ENCODE measurements at regions not wholly inside any gene's neighbourhood (a gene's known extent, or its start where the extent isn't known, plus 50 kb on each side); places are given as distances from the start of the nearest gene placed in this dataset.

DNA sequence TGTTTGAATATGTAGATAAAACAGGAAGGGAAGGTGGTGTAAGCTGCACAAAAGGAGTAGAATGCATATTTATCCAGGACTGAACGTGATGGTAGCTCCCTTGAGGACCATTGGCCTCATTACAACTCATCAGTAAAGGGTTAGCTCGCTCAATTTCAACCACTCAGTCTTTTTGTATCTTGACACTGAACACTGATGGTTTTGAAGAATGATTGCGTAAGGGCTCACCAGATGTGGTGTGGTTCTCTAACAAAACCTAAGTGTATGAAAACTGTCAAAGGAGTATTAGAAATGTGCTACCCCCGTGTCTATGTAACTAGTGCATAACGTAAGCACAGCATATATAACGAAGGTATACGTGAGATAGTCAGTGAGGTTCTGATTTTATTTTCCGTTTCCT, 272.4 kb upstream of the THSD7B start:
- in situ Hi-C loops (cut with MboI; ENCODE audit: low pct_unique_long_range_greater_than_20kb in 2 of 9, low sequenced_read_pairs in 9 of 9, unreplicated experiment in 9 of 9): no loop called here
- H3K4me3 ChIP-seq: no peak overlapping the region
- ATAC-seq (replicated peaks in 6 of 8): no peak
- whole genome bisulfite sequencing, 10 experiments: 0 to 64% (median 55%) methylated on average over 2 to 8 of the region's 8 CpGs; no CpG with 5 or more reads in 1 of the 10 experiments
- H3K27ac ChIP-seq: no peak overlapping the region
- H3K4me1 ChIP-seq (replicated peaks in 1 of 2): peaks cover 0 to 7% of the 10 kb centered on the region in 2 donors

DNA sequence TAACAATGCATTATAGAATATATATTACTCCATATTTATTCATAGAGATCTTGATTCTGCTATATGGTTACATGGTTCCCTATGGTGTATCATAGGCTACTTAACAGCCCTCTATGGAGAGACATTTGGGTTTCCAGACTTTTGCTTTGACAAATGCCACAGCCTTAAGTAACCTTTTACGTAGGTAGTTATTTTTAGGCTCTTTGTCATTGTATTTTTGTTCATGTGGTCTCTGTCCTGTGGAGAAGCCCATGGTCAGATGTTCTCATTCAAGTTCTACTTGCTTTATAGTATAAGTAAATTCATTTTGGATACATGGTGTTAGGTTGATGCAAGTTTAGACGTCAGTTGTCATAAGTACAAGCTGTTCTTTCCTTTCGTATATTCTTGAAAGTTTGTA, 275.2 kb upstream of the THSD7B start:
- in situ Hi-C loops (cut with MboI; ENCODE audit: low pct_unique_long_range_greater_than_20kb in 2 of 9, low sequenced_read_pairs in 9 of 9, unreplicated experiment in 9 of 9): no loop called here
- peaks cover 0 to 3% of the 10 kb centered on the region in 2 donors for H3K4me1 ChIP-seq (replicated peaks in 1 of 2)
- no peak overlapping the region for H3K4me3 ChIP-seq
- ATAC-seq (replicated peaks in 6 of 8): no peak
- 6 to 91% (median 64%) methylated on average over 1 to 3 of the region's 3 CpGs for WGBS, 10 experiments
- H3K27ac ChIP-seq: no peak overlapping the region

DNA sequence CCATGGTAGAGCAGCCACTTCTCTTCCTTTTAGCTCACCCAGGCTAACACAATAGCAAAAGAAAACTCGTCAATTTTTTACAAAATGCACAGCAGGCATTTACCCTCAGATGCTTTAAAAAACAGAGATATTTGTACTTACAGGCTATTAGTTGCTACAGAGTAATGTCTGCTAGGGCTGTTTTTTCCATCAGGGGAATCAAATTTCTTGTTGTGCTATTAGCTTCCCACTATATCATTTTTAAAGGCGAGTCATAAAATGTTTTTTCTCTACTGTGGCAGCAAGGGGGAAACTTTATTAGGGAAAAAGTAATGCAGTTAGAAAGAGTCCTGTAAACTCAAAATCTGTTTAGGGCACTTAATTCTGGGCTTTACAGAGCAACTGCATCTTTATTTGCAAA, 277.9 kb upstream of the THSD7B start:
- 0 to 83% (median 40%) methylated on average over 1 to 2 of the region's 2 CpGs; no CpG with 5 or more reads in 1 of the 10 experiments for WGBS, 10 experiments
- in situ Hi-C loops (cut with MboI; ENCODE audit: low pct_unique_long_range_greater_than_20kb in 2 of 9, low sequenced_read_pairs in 9 of 9, unreplicated experiment in 9 of 9): no loop called here
- no peak for ATAC-seq (replicated peaks in 6 of 8)
- Histone ChIP-seq H3K27ac (no peak overlapping the region), H3K4me1 (replicated peaks in 1 of 2) (no peaks in the 10 kb centered on the region), H3K4me3 (no peak overlapping the region)

DNA sequence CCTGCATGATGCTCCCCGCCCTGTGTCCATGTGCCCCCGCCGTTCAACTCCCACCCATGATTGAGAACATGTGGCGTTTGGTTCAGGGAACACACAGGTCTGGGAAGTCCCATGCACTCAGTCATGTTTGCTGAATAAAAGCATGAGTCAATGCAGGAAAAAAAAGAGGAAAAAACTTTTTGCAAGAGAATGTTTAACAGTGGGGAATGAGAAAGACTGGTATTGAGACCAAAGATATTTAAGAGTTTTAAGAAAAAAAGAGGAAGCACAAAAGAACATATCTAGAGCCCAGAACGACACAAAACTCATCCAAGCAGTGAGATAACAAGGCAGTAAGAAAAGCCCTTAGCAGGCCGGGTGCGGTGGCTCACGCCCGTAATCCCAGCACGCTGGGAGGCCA, 279.2 kb upstream of the THSD7B start:
- no peak overlapping the region for H3K4me3 ChIP-seq
- H3K4me1 ChIP-seq (replicated peaks in 1 of 2): no peaks in the 10 kb centered on the region
- no peak for ATAC-seq (replicated peaks in 6 of 8)
- no peak overlapping the region for H3K27ac ChIP-seq
- 40 to 100% (median 84%) methylated on average over 1 to 6 of the region's 10 CpGs for WGBS, 10 experiments
- in situ Hi-C loops (cut with MboI; ENCODE audit: low pct_unique_long_range_greater_than_20kb in 2 of 9, low sequenced_read_pairs in 9 of 9, unreplicated experiment in 9 of 9): no loop called here

DNA sequence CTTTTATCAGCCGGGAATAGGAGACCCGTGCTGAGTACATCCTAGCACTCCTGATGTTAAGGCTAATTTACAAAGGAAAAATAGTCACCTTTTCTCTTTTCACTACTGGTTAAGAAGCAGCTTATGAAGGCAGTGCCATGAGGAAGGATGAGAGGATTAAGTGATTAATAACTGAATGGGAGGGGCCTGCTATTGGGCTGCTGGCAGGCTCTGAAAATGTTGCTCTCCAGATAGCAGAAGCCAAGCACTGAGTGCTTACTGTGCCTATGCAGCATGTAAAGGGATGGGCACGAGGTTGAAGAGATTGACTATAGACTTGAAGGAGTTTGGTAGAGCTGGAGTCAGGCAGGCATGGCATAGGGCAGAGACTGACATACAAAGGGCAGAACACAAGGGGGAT, 282.4 kb upstream of the THSD7B start:
- in situ Hi-C loops (cut with MboI; ENCODE audit: low pct_unique_long_range_greater_than_20kb in 2 of 9, low sequenced_read_pairs in 9 of 9, unreplicated experiment in 9 of 9): no loop called here
- no peak overlapping the region for H3K4me3 ChIP-seq

DNA sequence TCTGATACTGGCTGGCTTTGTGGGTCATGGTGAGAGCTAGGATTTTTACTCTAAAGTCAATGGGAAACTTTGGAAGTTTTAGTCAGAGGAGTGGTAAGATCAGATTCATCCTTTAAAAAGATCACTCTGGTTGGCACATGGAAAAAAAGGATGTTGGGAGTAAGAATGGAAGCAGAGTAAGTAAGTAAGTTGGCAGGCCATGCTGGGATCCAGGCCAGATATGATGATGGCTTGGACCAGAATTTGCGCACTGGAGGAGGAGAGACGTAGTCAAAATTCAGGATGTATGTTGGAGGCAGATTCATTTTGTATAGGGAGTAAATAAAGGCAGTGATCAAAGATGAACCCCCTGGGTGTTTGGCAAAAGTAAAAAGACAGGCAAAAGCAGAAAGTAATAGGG, 283.3 kb upstream of the THSD7B start:
- ATAC-seq (replicated peaks in 6 of 8): no peak
- Histone ChIP-seq H3K27ac (no peak overlapping the region), H3K4me3 (no peak overlapping the region), H3K4me1 (replicated peaks in 1 of 2) (no peaks in the 10 kb centered on the region)
- WGBS, 10 experiments: 33 to 100% (median 88%) methylated on average over 1 to 2 of the region's 2 CpGs; no CpG with 5 or more reads in 4 of the 10 experiments
- in situ Hi-C loops (cut with MboI; ENCODE audit: low pct_unique_long_range_greater_than_20kb in 2 of 9, low sequenced_read_pairs in 9 of 9, unreplicated experiment in 9 of 9): no loop called here

More for the DNA sequence above, 282.4 kb upstream of the THSD7B start:
- Histone ChIP-seq H3K4me1 (replicated peaks in 1 of 2) (no peaks in the 10 kb centered on the region), H3K27ac (no peak overlapping the region)
- WGBS, 10 experiments: 0 to 100% (median 81%) methylated on average over 1 to 3 of the region's 3 CpGs; no CpG with 5 or more reads in 1 of the 10 experiments
- ATAC-seq (replicated peaks in 6 of 8): no peak

DNA sequence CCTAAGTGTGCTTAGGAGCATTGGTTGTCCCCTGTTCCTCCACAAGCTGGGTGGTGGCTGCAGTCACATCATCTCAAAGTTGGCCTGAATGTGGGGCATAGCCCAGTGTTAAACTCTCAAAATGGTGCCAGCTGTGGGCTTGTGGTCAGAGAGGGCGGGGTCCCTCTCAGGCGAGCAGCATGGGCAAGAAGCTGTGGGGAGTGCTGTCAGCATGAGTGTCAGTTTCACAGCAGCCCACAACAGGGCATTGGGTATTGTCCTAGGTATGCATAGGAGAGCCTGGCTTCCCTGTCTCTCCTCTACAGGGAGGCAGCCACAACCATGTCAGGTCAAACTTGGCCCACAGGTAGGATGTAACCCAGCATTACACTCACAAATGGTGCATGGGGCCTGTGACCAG, 285.6 kb upstream of the THSD7B start:
- no peak for ATAC-seq (replicated peaks in 6 of 8)
- Histone ChIP-seq H3K27ac (no peak overlapping the region), H3K4me3 (no peak overlapping the region), H3K4me1 (replicated peaks in 1 of 2) (no peaks in the 10 kb centered on the region)
- in situ Hi-C loops (cut with MboI; ENCODE audit: low pct_unique_long_range_greater_than_20kb in 2 of 9, low sequenced_read_pairs in 9 of 9, unreplicated experiment in 9 of 9): no loop called here
- 0% methylated on average over 1 of the region's 2 CpGs; no CpG with 5 or more reads in 8 of the 10 experiments for WGBS, 10 experiments

DNA sequence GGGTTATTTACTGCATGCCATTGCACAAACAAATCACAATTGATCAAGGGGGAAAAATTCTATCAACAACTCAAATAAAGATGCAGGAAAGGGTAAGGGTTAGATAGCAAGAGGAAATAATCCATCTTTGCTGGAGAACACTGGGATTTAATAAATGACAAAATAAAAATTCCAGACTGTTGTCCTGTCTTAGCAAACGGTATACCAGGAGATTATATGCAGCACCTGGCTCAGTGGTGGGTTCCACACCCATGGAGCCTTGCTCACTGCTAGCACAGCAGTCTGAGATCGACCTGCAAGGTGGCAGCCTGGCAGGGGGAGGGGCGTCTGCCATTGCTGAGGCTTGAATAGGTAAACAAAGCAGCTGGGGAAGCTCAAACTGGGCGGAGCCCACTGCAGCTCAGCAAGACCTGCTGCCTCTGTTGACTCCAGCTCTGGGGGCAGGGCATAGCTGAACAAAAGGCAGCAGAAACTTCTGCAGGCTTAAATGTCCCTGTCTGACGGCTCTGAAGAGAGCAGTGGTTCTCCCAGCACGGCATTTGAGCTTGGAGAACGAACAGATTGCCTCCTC, 296.5 kb upstream of the THSD7B start:
- peak in 3 of 8 experiments; percentile 52 to 65 (median 60) for ATAC-seq (replicated peaks in 6 of 8)
- 0 to 24% (median 0%) methylated on average over 1 to 4 of the region's 7 CpGs; no CpG with 5 or more reads in 2 of the 10 experiments for WGBS, 10 experiments

DNA sequence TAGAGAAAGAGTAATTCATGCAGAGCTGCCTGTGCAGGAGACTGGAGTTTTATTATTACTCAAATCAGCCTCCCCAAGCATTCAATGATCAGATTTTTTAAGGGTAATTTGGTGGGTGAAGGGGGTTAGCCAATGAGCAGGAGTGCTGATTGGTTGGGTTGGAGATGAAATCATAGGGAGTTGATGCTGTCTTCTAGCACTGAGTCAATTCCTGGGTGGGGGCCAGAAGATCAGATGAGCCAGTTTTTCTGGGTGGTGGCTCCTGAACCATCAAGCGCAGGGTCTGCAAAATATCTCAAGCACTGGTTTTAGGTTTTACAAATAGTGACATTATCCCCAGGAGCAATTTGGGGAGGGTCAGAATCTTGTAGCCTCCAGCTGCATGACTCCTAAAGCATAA, 312.8 kb upstream of the THSD7B start:
- WGBS, 10 experiments: 0 to 100% (median 90%) methylated on average over 1 of the region's 1 CpG; no CpG with 5 or more reads in 4 of the 10 experiments
- no peak for ATAC-seq (replicated peaks in 6 of 8)

More for the DNA sequence above, 296.5 kb upstream of the THSD7B start:
- in situ Hi-C loops (cut with MboI; ENCODE audit: low pct_unique_long_range_greater_than_20kb in 2 of 9, low sequenced_read_pairs in 9 of 9, unreplicated experiment in 9 of 9): no loop called here
- H3K4me3 ChIP-seq: no peak overlapping the region
- peak overlapping the region in 1 of 2 donors; percentile 2 for H3K27ac ChIP-seq
- peaks cover 6 to 9% of the 10 kb centered on the region in 2 donors for H3K4me1 ChIP-seq (replicated peaks in 1 of 2)

DNA sequence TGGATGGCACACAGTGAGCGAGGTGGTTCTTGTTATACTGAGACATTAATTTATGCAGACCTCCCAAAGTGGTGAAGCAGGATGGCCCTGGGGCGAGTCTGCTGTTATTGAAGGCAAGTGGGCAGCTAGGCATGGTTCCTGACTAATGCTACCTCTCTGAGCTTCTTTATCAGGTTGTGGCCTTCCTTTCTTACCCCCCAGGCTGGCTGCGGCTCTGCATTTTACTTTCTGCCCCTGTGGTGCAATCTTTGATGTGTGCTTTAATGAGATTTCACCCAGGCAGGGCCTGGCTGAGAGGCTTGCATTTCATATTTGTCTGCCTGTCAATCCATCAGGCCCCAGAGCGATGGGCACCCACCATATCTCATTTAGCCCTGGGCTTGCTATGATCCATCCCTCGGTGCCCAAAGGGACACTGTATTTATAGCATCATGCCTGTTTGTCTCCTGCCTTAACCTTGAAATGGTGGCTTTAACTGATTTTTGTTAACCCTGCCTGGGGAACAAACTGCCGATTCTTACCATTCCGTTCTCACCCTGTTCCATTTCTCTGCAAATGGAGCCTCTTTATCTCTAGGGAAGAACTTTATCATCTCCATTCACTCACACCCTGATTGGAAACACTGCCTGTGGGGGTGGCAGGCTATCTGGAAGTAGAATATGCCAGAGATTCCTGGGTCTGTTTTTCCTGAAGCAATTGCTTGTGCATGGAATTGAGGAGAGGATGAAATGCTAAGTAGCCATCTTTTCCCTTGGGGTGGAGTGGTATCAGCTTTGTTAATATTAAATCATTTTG, 316.2 kb upstream of the THSD7B start:
- no peak overlapping the region for H3K27ac ChIP-seq
- H3K4me1 ChIP-seq (replicated peaks in 1 of 2): peaks cover 0 to 3% of the 10 kb centered on the region in 2 donors
- in situ Hi-C loops (cut with MboI; ENCODE audit: low pct_unique_long_range_greater_than_20kb in 2 of 9, low sequenced_read_pairs in 9 of 9, unreplicated experiment in 9 of 9): loop anchor here in 1 of 9 experiments (25.0 kb wide), 1 partner anchor 1388 kb away; no protein-coding TSS in a partner anchor
- no peak overlapping the region for H3K4me3 ChIP-seq
- ATAC-seq (replicated peaks in 6 of 8): no peak
- WGBS, 10 experiments: 0 to 92% (median 67%) methylated on average over 1 to 6 of the region's 7 CpGs; no CpG with 5 or more reads in 3 of the 10 experiments

More for the DNA sequence above, 312.8 kb upstream of the THSD7B start:
- Histone ChIP-seq H3K27ac (no peak overlapping the region), H3K4me3 (no peak overlapping the region), H3K4me1 (replicated peaks in 1 of 2) (no peaks in the 10 kb centered on the region)
- in situ Hi-C loops (cut with MboI; ENCODE audit: low pct_unique_long_range_greater_than_20kb in 2 of 9, low sequenced_read_pairs in 9 of 9, unreplicated experiment in 9 of 9): no loop called here

DNA sequence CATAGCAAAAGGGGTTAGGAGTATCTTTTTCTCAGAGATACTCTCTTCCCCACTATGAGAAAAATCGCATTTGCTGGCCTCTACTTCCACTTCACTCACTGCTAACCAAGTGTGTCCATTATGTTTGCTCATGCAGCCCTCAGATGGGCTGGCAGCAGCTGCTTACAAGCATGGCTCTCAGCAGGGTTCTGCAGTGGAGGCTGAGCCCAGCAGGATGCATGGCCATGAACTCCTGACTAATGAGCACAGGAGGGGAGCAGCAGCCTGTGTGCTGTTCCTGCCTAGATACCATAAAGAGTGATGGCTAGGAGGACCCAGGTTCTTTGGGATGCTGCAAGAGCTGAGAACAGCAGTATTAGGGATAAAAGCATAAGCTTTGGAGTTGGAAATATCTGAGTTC, 316.9 kb upstream of the THSD7B start:
- in situ Hi-C loops (cut with MboI; ENCODE audit: low pct_unique_long_range_greater_than_20kb in 2 of 9, low sequenced_read_pairs in 9 of 9, unreplicated experiment in 9 of 9): loop anchor here in 1 of 9 experiments (25.0 kb wide), 1 partner anchor 1389 kb away; no protein-coding TSS in a partner anchor
- WGBS, 10 experiments: 60 to 100% methylated on average over 1 of the region's 1 CpG; no CpG with 5 or more reads in 8 of the 10 experiments
- ATAC-seq (replicated peaks in 6 of 8): no peak
- Histone ChIP-seq H3K4me3 (no peak overlapping the region), H3K4me1 (replicated peaks in 1 of 2) (peaks cover 0 to 8% of the 10 kb centered on the region in 2 donors), H3K27ac (no peak overlapping the region)

DNA sequence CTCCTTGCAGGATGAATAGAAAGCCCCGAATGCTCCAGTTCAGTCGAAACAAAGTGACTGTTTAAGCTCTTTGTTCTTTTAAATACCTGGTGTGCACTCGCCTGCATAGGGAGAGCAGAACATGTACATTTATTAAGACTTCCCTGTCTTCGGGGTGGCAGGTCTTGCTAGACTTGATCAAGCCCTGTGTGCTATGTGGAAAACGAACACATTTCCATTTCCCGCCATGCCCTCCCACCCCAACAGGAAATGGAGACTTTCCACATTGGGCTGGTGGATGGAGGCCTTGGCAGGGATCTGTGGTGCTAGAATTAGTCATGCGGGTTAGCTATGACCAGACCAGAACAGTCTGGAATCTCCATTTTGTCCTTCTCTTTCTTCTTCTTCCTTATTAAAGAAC, 321.0 kb upstream of the THSD7B start:
- Histone ChIP-seq H3K4me1 (replicated peaks in 1 of 2) (peaks cover 8 to 15% of the 10 kb centered on the region in 2 donors), H3K27ac (no peak overlapping the region), H3K4me3 (no peak overlapping the region)
- WGBS, 10 experiments: 0 to 100% (median 63%) methylated on average over 1 to 6 of the region's 7 CpGs
- in situ Hi-C loops (cut with MboI; ENCODE audit: low pct_unique_long_range_greater_than_20kb in 2 of 9, low sequenced_read_pairs in 9 of 9, unreplicated experiment in 9 of 9): loop anchor here in 1 of 9 experiments (25.0 kb wide), 1 partner anchor 1393 kb away; no protein-coding TSS in a partner anchor
- peak in 2 of 8 experiments; percentile 30 to 59 for ATAC-seq (replicated peaks in 6 of 8)

DNA sequence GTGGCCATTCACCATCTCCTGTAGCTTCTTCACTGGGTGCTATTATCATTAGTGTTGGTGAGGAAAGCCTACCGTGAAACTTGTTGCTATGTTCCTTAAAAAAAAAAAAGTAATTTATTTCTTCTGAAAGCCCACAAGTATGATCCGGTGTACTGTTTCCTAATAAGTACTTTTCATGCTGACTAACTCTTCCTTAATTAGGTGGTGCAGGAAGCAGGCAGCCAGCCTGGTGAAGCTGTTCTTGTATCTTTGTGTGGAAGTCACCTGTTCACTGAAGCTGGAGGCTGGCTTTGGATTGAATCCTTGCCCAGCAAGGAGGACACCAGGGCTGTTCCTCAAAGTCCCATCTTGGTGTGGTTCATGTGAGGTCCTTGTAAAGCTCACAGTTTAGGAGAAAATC, 321.7 kb upstream of the THSD7B start:
- H3K4me1 ChIP-seq (replicated peaks in 1 of 2): peaks cover 12 to 15% of the 10 kb centered on the region in 2 donors
- no peak overlapping the region for H3K27ac ChIP-seq
- in situ Hi-C loops (cut with MboI; ENCODE audit: low pct_unique_long_range_greater_than_20kb in 2 of 9, low sequenced_read_pairs in 9 of 9, unreplicated experiment in 9 of 9): loop anchor here in 1 of 9 experiments (25.0 kb wide), 1 partner anchor 1394 kb away; no protein-coding TSS in a partner anchor
- no peak overlapping the region for H3K4me3 ChIP-seq
- ATAC-seq (replicated peaks in 6 of 8): no peak
- 0 to 100% (median 76%) methylated on average over 1 to 2 of the region's 2 CpGs; no CpG with 5 or more reads in 2 of the 10 experiments for WGBS, 10 experiments
